Amniotic epithelial cell (primary cell): ENCODE measurements at regions not wholly inside any gene's neighbourhood (a gene's known extent, or its start where the extent isn't known, plus 50 kb on each side); places are given as distances from the start of the nearest gene placed in this dataset.

Experiments
- DNase-seq: peaks from one replicate; pipeline ENCODE4 v3.0.0-alpha.2; 2010; ENCODE audit warnings: low read depth

DNA sequence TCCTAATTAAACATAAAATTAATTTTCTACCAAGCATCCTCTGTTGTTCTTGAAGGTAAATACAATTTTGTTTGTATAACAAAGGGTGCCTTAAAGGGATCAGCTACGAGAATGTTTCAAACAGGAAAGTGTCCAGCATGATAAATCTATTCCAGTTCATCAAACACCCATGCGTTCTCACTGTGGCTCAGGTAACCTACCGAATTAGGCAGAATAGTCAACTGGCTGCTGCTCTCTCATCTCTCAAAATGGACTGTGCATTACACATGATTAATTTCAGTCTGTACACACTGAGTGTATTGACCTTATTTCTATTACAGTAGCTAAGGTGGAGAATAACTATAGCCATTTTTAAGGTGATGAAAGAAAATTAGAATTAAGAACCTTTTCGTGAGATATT lies 127.5 kb upstream of the RMST start:
- no peak for DNase-seq

DNA sequence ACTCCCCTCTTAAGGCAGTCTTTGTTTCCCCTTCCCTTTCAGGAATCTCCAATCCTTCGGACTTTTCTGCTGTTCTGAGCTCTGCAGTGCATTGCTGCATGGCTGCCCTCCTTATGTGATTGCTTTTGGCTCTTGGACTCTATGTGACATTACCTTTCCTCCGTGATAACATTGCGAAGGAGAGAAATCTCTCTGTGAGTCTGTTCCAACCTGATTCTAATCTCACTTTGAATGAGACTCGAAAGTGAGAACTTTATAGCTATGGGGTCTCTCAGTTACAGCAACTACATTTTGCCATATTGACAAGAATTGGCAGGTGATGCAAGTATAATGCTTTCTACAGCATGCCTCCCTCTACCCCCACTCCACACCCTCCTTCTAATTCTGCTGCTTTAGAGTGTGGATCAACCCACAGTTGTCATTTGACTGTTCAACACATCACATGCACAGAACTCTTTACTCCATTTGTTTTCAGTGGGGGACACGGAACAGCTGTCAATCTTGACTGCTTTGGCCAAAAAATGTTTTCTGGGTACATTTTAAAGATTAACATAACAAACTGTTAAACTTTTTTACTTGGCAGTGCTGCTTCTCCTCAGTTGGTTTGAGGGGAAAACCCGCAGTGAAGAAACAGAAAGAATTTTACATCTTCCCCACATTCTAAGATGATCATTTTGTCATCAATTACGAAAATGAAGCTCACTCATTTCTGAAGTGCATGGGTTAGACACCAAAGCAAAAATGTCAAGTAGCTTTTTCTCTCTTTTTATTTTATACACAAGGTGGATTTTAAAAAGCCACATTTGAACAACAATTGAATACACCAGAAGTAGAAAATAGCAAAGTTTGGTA lies 125.5 kb upstream of the RMST start:
- DNase-seq, result no peak

DNA sequence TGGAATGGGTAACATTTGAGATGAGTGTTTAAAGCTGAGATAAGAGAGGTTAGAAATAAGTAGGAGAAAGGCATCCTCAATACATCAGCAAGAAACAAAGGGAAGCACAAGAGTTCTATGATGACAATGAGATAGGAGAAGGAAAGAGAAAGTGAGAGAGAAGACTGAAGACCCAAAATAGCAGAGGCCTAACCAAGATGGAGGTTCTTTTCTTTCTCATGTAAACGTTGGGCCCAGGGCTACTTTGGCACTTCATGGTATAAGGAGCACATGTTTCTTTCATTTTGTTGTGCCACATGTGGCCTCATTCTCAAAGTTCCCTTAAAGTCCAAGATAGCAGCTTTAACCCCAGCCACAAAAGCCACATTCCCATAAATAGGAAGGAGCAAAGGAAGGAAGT lies 120.5 kb upstream of the RMST start:
- DNase-seq, result no peak

DNA sequence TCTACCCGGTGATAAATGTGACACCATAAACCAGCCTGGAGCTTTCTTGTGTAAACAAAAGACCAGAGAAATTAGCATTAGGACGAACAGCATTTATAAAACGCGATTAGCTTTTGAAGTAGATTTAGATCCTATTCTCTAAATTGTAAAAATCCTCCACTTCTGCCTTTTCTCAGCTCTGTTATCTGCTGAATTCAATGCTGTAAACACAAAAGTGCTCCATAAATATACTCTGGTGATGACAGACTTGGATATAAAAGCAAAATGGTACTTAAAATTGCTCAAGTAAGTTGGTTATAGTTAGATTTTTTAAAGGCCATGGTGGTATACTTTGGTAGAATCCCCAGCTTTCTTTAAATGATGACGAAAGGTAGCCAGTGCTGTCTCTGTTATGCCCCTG lies 114.6 kb upstream of the RMST start:
- no peak for DNase-seq

DNA sequence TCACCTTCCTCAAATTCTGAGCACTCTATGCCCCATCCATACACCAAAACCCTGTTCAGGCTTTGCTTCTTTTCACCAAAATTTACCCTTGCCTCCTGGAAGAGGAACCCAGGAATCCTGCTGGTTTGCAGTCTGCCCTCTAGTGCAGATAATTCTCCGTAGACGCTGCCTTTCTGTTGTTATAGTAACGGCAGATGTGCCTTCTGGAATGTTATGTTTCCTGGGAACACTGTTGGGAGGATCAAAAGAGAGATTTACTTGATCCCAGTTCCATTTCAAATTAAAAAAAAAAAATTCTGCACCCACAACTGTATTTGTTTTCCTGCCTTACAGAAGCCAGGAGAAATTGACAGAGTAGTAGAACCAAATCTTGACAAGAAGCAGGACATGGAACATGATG lies 104.2 kb upstream of the RMST start:
- no peak for DNase-seq

DNA sequence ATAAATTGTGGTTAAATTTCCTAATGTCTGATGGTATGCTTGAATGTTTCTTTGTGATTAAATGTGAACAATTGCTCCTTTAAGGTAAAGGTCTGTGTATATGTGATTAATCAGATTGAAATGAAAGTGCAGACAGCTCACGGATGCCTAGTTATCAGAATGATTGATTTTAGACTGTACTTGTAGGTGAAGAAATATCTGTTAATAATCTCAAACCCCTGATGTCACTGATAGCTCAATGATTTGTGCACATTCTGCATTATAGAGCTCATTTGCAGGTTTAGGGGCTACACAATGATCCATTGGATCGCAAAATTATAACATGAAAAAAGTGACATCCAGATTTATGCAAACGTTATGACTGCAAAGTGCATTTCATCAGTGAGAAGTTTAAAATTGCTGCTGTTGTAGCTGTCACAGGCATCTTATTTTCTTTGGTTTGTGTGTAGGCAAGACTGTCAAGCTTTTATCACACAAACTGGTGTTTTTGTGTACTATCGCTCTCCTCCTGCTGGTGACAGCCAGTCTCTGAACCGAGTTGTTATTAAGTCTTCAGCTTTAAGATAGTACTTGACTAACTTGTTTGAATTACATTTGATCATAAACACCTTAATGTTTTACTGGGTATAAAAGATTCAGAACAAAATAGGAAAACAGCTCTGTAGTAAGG lies 103.4 kb upstream of the RMST start:
- DNase-seq, result no peak

DNA sequence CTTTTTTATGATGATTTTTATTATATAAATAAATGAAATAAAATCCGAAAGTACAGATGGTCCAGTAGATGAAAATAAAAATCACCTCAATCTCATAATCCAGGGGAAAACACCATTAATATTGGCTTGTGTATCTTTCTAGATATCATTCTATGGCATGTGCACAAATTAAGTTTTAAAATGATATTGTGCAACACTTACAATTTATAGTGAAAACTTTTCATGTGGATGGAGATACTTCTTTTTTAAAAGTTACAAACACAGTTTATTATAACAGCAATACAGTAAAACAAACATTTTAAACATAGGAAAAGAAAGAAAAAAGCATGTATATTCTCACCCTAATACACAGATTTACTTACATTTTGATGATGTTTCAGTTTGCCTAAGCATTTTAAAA lies 98.9 kb upstream of the RMST start:
- DNase-seq, result no peak

DNA sequence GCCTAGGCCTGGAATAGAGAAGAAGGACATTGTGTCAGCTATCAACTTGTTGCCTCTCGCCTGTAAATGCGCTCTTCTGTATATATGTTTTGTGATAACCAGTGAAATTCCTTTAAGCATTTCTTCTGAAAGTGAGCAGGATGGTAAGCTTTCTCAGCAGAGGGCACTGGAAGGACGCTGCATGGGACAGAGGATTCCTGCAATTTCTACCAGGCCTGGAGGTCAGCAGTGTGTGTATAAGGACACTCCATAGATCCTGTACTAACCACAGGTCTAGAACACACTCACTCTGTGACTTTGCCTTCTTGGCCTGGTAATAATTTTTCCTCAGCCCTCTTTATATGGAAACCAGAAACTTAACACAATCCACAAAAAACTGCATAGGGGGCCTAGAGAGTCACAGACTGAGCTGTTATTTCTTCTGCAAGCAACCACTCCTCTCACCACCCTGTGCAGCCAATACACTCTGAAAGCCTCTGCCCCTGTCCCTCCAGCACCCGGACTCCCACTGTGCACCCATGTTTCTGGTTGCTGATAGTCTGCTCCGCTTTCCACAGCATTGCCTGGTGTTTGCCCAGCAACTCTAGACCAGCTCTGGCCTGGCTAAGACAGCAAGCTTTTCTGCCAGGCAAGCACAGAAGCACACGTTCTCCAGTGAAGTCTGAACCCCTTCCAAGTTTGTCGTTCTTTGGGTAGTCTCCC lies 94.0 kb upstream of the RMST start:
- DNase-seq, result no peak

DNA sequence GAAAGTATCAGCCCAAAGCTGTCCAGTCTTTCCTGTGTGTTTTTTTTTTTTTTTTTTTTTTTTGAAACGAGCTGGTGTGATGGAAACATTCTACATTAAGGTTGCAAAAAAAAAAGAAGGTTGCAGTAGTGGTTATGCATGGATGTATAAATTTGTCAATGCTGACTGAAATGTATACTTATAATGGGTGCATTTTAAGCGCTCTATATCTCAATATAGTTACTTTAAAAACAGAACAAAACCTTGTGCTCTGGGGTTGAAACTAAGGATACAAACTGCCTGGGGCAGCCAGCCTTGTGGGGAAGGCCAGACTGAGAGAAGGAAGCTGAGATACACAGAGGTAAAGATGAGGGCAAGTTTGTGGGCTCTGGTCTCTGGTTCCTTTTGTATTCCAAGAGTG lies 87.3 kb upstream of the RMST start:
- DNase-seq, result no peak

DNA sequence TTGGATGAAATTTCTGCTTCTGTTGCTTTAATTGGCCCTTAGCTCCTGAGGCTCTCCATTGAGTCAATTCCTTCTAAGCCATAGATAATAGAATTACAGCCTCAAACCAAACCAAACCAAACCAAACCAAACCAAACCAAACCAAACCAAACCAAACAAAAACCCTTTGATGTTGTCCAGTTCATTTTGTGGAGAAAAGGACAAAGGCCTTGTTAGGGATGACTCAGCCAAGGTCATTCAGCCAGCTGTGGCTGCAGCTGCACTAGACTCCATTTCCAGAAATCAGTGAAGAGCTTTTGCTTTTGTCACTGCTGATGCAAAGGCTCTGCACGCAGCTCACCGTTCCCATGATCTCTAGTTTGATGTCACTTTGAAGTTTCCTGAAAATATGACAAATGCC lies 82.2 kb upstream of the RMST start:
- DNase-seq, result no peak

DNA sequence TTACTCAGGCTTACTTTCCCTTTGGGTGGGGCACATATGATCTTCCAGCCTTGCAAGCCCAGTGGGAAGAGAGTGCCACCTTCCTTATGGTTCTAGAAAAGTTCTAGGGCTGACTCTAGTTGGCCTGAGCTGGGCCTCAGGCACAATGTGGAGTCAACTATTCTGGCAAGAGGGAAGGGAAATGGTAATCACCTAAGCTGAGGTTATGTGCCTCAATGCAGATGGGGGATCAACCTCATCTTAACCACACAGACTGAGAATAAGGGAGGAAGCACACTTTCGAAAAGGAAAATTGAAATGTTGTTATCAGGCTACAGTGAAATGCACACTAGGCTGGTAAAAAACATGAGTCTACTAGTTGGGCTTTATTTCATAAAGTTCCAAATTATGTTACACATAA lies 77.5 kb upstream of the RMST start:
- no peak for DNase-seq

DNA sequence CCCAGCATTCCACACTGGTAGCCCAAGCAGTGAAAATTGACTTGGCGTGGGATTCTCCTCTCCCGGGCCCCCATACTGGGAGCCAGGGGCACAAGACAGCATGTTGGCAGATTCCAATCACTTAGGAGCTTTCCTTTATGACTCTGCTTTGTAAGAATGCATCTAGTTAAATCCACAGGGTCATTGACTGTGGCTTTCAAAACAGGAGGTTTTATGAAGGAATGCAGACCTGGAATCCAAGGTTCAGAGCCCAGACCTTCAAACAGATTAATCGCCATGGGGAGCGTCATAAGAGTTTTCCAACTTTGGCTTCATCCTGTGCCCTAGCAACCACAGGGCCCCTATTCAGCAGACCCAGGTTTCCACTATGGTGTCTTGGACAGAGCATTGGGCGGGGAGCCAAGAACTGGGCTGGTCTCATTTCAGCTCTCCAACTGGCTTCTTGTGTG lies 76.4 kb upstream of the RMST start:
- DNase-seq, result no peak

DNA sequence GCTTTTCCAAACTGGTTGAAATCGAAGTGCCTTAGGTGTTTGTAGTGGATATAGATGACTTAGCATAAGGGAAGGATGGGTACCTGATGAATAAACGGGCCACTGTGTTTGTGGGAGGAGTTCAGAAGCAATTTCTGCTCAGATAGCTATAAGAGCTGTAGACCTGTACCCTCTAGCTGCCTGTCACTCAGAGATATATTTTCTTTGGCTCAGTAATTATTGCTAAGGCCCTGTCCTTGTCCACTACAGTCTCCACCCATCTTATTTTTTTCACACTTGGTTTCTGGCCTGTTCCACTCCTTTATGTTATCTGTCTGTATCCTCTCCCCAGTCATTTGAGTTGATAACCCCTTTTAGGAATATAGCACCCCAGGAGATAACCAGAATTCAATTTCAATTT lies 74.8 kb upstream of the RMST start:
- DNase-seq, result no peak

DNA sequence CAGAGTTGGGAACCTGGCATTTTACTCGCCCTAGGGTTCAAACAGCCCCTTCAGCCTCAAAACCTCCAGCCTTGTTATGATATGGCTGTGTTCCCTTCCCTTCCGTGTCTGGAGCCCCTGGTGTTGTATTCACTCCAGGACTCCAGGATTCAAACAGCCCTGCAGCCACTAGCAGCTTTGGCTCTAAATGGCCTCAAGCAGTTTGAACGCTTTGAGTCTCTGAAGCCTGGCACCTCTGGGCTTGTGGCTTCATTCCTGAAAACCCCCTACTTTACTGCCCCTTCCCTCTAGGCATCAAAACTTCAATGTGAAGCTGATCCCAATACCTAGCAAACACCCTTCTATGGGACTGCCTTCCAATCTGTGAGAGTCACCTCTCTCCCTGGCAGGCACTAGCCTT lies 67.9 kb upstream of the RMST start:
- no peak for DNase-seq

DNA sequence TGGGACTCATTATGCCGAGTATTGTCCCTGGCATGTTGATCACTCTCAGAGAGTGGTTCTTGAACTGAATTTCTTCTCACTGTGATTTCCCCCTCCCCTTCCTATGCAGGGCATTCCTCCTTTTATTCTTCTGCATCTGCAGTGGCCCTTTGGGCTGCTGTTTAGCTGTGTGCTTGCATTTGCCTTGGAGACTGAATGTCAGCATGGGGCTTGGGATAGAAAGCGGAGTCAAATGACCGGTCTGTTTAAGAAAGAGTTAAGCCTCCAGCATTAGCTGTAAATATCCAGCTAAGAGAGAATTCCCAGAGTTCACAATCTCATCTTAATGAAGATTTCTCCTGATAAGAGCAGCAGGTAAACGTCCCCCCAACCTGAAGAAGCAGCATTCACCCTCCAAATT lies 65.6 kb upstream of the RMST start:
- DNase-seq, result no peak

DNA sequence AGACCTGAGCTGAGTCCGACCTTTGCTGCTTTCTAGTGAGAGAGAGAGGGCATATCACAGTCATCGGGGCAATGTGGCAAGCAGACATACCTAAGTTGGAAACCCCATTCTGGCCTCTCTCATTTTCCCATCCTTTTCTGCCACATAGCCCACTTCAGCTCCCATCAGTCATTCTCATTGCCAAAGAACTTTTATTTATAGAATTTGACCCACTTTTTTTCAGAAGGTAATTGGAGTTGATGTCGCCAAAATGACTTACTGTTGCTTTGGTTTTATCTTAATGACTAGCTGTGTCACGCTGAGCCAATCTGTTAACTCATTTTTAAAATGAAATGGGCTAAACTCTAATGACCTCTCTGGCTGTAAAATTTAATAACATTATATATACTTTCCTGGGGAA lies 63.9 kb upstream of the RMST start:
- DNase-seq, result no peak

DNA sequence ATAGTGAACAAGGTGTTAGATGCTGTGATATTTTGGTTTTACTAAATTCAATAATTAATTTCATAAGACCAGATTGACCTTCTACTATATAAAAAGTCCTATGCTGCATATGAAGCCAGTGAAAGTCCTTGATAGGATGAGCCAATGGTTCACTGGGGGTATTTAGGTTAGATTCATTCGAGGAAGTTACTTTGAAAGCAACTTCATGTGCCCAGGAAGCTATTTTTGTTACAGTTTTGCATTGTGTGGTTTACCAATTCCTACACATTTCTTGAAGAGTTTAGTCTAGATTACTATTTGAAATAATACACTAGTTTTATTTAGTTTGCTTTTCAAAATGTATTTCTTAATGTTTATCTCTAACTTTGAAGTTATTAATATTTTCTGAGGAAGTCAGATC lies 58.5 kb upstream of the RMST start:
- DNase-seq, result no peak

DNA sequence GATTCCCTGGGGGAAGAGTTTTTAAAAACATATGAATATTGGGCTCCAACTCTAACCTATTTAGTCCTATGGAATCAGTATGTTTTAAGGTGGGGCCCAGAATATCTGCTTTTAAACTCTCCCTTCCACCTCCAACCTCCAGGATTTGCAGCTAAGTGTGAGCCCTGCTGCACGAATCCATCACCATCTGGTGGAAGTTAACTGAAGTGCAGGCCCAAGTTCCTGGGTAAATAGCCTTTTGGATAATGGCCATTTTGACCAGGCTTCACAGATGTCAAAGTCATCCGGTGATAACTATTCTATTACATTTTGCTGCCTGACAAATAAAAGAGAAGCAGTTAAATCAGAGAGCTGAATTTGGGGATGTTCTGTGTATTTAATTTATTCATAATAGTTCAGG lies 58.1 kb upstream of the RMST start:
- DNase-seq, result no peak

DNA sequence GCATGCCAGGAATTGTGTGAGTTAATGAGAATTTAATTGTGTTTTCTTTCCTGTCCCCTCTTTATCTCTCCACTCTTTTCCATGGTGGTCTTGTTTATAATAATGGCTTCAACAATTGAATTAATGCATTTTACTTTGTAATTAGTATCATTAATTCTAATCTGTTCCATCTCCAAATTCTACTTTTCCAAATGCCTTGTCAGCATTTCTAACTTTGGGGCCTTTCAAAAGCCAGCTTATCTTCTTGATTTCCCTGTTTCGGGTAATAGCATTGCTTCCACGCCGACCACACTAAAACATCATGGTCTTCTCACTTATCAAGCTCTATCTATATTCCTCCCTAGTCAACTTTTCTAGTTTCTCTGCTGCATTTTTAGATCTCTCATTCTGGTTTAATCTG lies 54.2 kb upstream of the RMST start:
- DNase-seq, result no peak

DNA sequence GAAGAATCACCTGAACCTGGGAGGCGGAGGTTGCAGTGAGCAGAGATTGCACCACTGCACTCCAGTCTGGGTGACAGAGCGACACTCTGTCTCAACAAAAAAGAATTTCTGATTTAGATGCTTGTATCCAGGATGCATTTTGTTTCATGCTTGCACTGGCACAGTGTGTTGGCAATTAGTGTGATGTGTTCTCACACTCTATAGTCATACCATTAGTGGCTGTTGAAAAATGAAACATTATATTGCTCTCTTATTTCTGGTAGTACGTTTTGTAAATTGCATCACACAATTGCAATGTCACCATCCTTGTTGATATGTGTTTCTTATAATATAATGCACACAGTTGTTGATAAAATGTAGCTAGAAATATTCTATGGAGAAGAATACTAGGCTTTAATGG lies 51.3 kb upstream of the RMST start:
- DNase-seq, result no peak
